IMR-90 (cell line): ENCODE measurements at regions not wholly inside any gene's neighbourhood (a gene's known extent, or its start where the extent isn't known, plus 50 kb on each side); places are given as distances from the start of the nearest gene placed in this dataset.

Experiments used
- ATAC-seq: fragments of 200-7000 bp; cut with Tn5 transposase; 2 replicates; pipeline ENCODE4 v1.9.1; 2020; ENCODE audit warnings: low read depth, mild to moderate bottlenecking, moderate library complexity
- BruUV-seq: library from RNA; stranded (reverse); fragments of 400-500 nt; replicated peaks from 2 replicates; lab custom pipeline; 2021; lab: Mats Ljungman, UMichigan
- CTCF ChIA-PET: fragments of 300-600 bp; formaldehyde crosslinking; extraction: SDS; loops from one replicate; lab custom pipeline; 2021; ENCODE audit warnings: antibody characterized with exemption; lab: Yijun Ruan, JAX
- POLR2A ChIA-PET: fragments of 300-600 bp; sonication (Branson Sonifier 250); formaldehyde crosslinking; loops from one replicate; lab custom pipeline; 2022; ENCODE audit warnings: antibody characterized with exemption; ENCODE audit not compliant: unreplicated experiment; lab: Charles Lee
- DNase-seq: peaks from one replicate; pipeline ENCODE4 v3.0.0; 2013
- H2AFZ ChIP-seq: replicated peaks from 2 replicates; pipeline ENCODE3; 2013; ENCODE audit warnings: low read length, mild to moderate bottlenecking; ENCODE audit not compliant: poor library complexity
- H2AK5ac ChIP-seq: 2 replicates; pipeline ENCODE4 v1.6.1; 2013; ENCODE audit warnings: low read depth, low read length, inconsistent platforms
- H2AK9ac ChIP-seq: replicated peaks from 2 replicates; pipeline ENCODE3; 2013; ENCODE audit warnings: mild to moderate bottlenecking, low read depth, low read length, moderate library complexity; ENCODE audit not compliant: poor library complexity
- H2BK120ac ChIP-seq: 2 replicates; pipeline ENCODE4 v1.6.1; 2013; ENCODE audit warnings: low read depth, low read length, inconsistent platforms
- H2BK15ac ChIP-seq: 3 replicates; pipeline ENCODE4 v1.6.1; 2013; ENCODE audit warnings: low read depth, low read length, inconsistent platforms
- H2BK20ac ChIP-seq: 2 replicates; pipeline ENCODE4 v1.6.1; 2013; ENCODE audit warnings: low read depth, mild to moderate bottlenecking, inconsistent platforms, low read length, moderate library complexity
- H2BK5ac ChIP-seq: 2 replicates; pipeline ENCODE4 v1.6.1; 2013; ENCODE audit warnings: mild to moderate bottlenecking, low read depth, low read length, inconsistent platforms; ENCODE audit not compliant: poor library complexity, severe bottlenecking
- H3K14ac ChIP-seq: replicated peaks from 2 replicates; pipeline ENCODE4 v1.6.1; 2013; ENCODE audit warnings: low read depth, low read length, inconsistent platforms
- H3K18ac ChIP-seq: 2 replicates; pipeline ENCODE4 v1.6.1; 2013; ENCODE audit warnings: low read depth, low read length, control low read depth
- H3K23ac ChIP-seq: 2 replicates; pipeline ENCODE4 v1.6.1; 2013; ENCODE audit warnings: low read depth, low read length, inconsistent platforms
- H3K27ac ChIP-seq: 2 replicates; pipeline ENCODE4 v1.5.1; 2013; ENCODE audit warnings: mild to moderate bottlenecking, control low read depth, low read length; ENCODE audit not compliant: insufficient read depth
- H3K27me3 ChIP-seq: 2 replicates; pipeline ENCODE4 v1.6.1; 2013; ENCODE audit warnings: low read length; ENCODE audit not compliant: control insufficient read depth, insufficient read depth
- H3K36me3 ChIP-seq: 2 replicates; pipeline ENCODE4 v1.6.1; 2013; ENCODE audit warnings: low read length, mixed read lengths; ENCODE audit not compliant: control insufficient read depth, insufficient read depth
- H3K4ac ChIP-seq: 2 replicates; pipeline ENCODE4 v1.6.1; 2013; ENCODE audit warnings: low read depth, low read length, inconsistent platforms
- H3K4me1 ChIP-seq: 2 replicates; pipeline ENCODE4 v1.6.1; 2013; ENCODE audit warnings: low read length, mixed read lengths; ENCODE audit not compliant: control insufficient read depth, insufficient read depth
- H3K4me2 ChIP-seq: 2 replicates; pipeline ENCODE4 v1.6.1; 2013; ENCODE audit warnings: low read depth, mild to moderate bottlenecking, control low read depth, low read length, moderate library complexity
- H3K4me3 ChIP-seq: 2 replicates; pipeline ENCODE4 v1.5.1; 2013; ENCODE audit warnings: low read depth, mild to moderate bottlenecking, control low read depth, low read length, moderate library complexity; ENCODE audit not compliant: insufficient read depth
- H3K56ac ChIP-seq: 2 replicates; pipeline ENCODE4 v1.6.1; 2013; ENCODE audit warnings: low read length, inconsistent platforms; ENCODE audit not compliant: insufficient read depth; ENCODE audit errors: extremely low read depth
- H3K79me1 ChIP-seq, 2 experiments: 2 replicates each; pipeline ENCODE4 v1.6.1; 2013; ENCODE audit warnings: low read length in 2 of 2, inconsistent platforms in 1 of 2, low read depth in 1 of 2
- H3K9ac ChIP-seq: 2 replicates; pipeline ENCODE4 v1.6.1; 2013; ENCODE audit warnings: low read depth, low read length, control low read depth
- H3K9me1 ChIP-seq: 2 replicates; pipeline ENCODE4 v1.6.1; 2013; ENCODE audit warnings: low read length, inconsistent platforms; ENCODE audit not compliant: insufficient read depth
- H3K9me3 ChIP-seq: 2 replicates; pipeline ENCODE4 v1.6.1; 2013; ENCODE audit warnings: low read length; ENCODE audit not compliant: control insufficient read depth, insufficient read depth
- H4K20me1 ChIP-seq: 2 replicates; pipeline ENCODE4 v1.6.1; 2013; ENCODE audit warnings: low read length, inconsistent platforms; ENCODE audit not compliant: insufficient read depth
- H4K5ac ChIP-seq: 2 replicates; pipeline ENCODE4 v1.6.1; 2013; ENCODE audit warnings: mild to moderate bottlenecking, low read depth, low read length, control low read depth
- H4K8ac ChIP-seq, 2 experiments: 2 replicates each; pipeline ENCODE4 v1.6.1; 2013; ENCODE audit warnings: low read depth in 2 of 2, low read length in 2 of 2, control low read depth in 1 of 2, inconsistent platforms in 1 of 2
- H4K91ac ChIP-seq: 2 replicates; pipeline ENCODE4 v1.6.1; 2013; ENCODE audit warnings: low read depth, low read length, inconsistent platforms; ENCODE audit not compliant: insufficient read depth
- CEBPB ChIP-seq: IDR thresholded peaks from 2 replicates; pipeline ENCODE4 v1.6.1; 2012; ENCODE audit warnings: low read depth, low read length, improper control_type of control experiment
- CHD1 ChIP-seq: IDR thresholded peaks from 2 replicates; pipeline ENCODE4 v1.6.1; 2012; ENCODE audit warnings: low read depth, low read length, improper control_type of control experiment
- ELK1 ChIP-seq: fragments of 150-350 bp; IDR thresholded peaks from 2 replicates; pipeline ENCODE4 v1.6.1; 2016; ENCODE audit warnings: low read depth, mild to moderate bottlenecking, low read length, moderate library complexity, borderline replicate concordance
- FOS ChIP-seq: fragments of 150-350 bp; IDR thresholded peaks from 2 replicates; pipeline ENCODE4 v1.6.1; 2016; ENCODE audit warnings: low read depth, low read length
- MAFK ChIP-seq: IDR thresholded peaks from 2 replicates; pipeline ENCODE4 v1.6.1; 2012; ENCODE audit warnings: low read depth, low read length, improper control_type of control experiment
- MAZ ChIP-seq: IDR thresholded peaks from 2 replicates; pipeline ENCODE4 v1.6.1; 2012; ENCODE audit warnings: low read depth, mild to moderate bottlenecking, low read length, improper control_type of control experiment, moderate library complexity, borderline replicate concordance
- MXI1 ChIP-seq: IDR thresholded peaks from 2 replicates; pipeline ENCODE4 v1.6.1; 2012; ENCODE audit warnings: low read depth, mild to moderate bottlenecking, low read length, moderate library complexity, borderline replicate concordance
- POLR2A ChIP-seq: IDR thresholded peaks from 2 replicates; pipeline ENCODE4 v1.6.1; 2012; ENCODE audit warnings: mild to moderate bottlenecking, low read depth, low read length
- RFX5 ChIP-seq: IDR thresholded peaks from 2 replicates; pipeline ENCODE4 v1.8.0; 2012; ENCODE audit warnings: low read depth, mild to moderate bottlenecking, low read length, moderate library complexity
- SMC3 ChIP-seq: fragments of 150-350 bp; IDR thresholded peaks from 2 replicates; pipeline ENCODE4 v1.6.1; 2016; ENCODE audit warnings: low read depth, mild to moderate bottlenecking, antibody characterized with exemption, low read length, moderate library complexity
- USF2 ChIP-seq: fragments of 150-350 bp; IDR thresholded peaks from 2 replicates; pipeline ENCODE4 v1.6.1; 2017; ENCODE audit warnings: mild to moderate bottlenecking, antibody characterized with exemption, low read length, low read depth
- WGBS, 2 experiments: methylation state at CpG; one replicate each; pipeline versions ENCODE4 v1.1.5 to v1.1.7; 2013; ENCODE audit warnings: missing lambda C conversion rate in 2 of 2; ENCODE audit not compliant: insufficient read length in 1 of 2; ENCODE audit errors: extremely low coverage in 2 of 2; 5-methylcytosine and 5-hydroxymethylcytosine counted together
- dilution Hi-C: fragments of 300-500 bp; cut with HindIII; formaldehyde crosslinking; loops from one replicate; pipeline ENCODE4 v1.14.3; 2018; ENCODE audit warnings: low sequenced_read_pairs; ENCODE audit not compliant: unreplicated experiment
- in situ Hi-C: fragments of 300-500 bp; cut with MboI; formaldehyde crosslinking; loops from 3 replicates; pipeline ENCODE4 v1.14.3; 2019; ENCODE audit warnings: low sequenced_read_pairs, inconsistent platforms, mixed read lengths
- intact Hi-C: fragments of 100-400 bp; cut with micrococcal nuclease; formaldehyde crosslinking; loops from 2 replicates; pipeline ENCODE4 v1.10.0; 2022

GRCh38 chr9:79799691-79800335, 228.0 kb downstream of the TLE4 start:
- ChIA-PET CTCF (no interaction called here), POLR2A (no interaction called here)
- intact Hi-C loops (no loop called here), in situ Hi-C loops (no loop called here), dilution Hi-C loops (no loop called here)
- Histone ChIP-seq H3K56ac (no peak overlapping the region), H3K14ac (no peak overlapping the region), H3K27ac (no peak overlapping the region), H3K23ac (no peak overlapping the region), H3K36me3 (no peaks in the 10 kb centered on the region), H4K5ac (no peak overlapping the region), H4K20me1 (no peaks in the 10 kb centered on the region), H4K8ac (no peak overlapping the region), H2AK9ac (no peak overlapping the region), H2AK5ac (no peak overlapping the region), H3K9ac (no peak overlapping the region), H4K91ac (no peak overlapping the region), H2BK15ac (no peak overlapping the region), H2AFZ (no peak overlapping the region), H2BK120ac (no peak overlapping the region), H3K9me1 (no peaks in the 10 kb centered on the region; the same call in 1 of the 2 replicates), H3K4me3 (no peak overlapping the region), H3K9me3 (no peaks in the 10 kb centered on the region), H2BK5ac (no peak overlapping the region), H3K4ac (no peak overlapping the region), H2BK20ac (no peak overlapping the region), H3K79me1 (no peaks in the 10 kb centered on the region), H3K27me3 (no peaks in the 10 kb centered on the region; the same call in 1 of the 2 replicates), H3K18ac (no peak overlapping the region), H3K4me1 (peaks cover 4% of the 10 kb centered on the region; the same call in 1 of the 2 replicates), H3K4me2 (no peak overlapping the region)
- ATAC-seq (no peak), DNase-seq (no peak)
- BruUV-seq = no TSS peak
- TF ChIP-seq MAFK = no peak
- TF ChIP-seq POLR2A = no peak
- no peak for TF ChIP-seq CEBPB
- no peak for TF ChIP-seq ELK1
- TF ChIP-seq CHD1 = no peak
- TF ChIP-seq USF2 = no peak
- TF ChIP-seq MXI1 = no peak
- TF ChIP-seq RFX5 = no peak
- TF ChIP-seq SMC3 = no peak
- TF ChIP-seq FOS = no peak
- no peak for TF ChIP-seq MAZ
- WGBS, 2 experiments = 42% methylated on average over 2 of the region's 6 CpGs; no CpG with 5 or more reads in 1 of the 2 experiments
